ENCODE measurements at regions not wholly inside any gene's neighbourhood (a gene's known extent, or its start where the extent isn't known, plus 50 kb on each side); places are given as distances from the start of the nearest gene placed in this dataset.

- no peak for DNase-seq (ENCODE audit: low read depth)
Measured at GRCh38 chr14:104355101-104356019, 217.0 kb downstream of the KIF26A start.

GRCh38 chr14:104356020-104356737 is 217.8 kb downstream of the KIF26A start:
- DNase-seq (ENCODE audit: low read depth), result no peak

GRCh38 chr14:104356738-104357688 is 218.6 kb downstream of the KIF26A start:
- DNase-seq (ENCODE audit: low read depth), result no peak

DNA sequence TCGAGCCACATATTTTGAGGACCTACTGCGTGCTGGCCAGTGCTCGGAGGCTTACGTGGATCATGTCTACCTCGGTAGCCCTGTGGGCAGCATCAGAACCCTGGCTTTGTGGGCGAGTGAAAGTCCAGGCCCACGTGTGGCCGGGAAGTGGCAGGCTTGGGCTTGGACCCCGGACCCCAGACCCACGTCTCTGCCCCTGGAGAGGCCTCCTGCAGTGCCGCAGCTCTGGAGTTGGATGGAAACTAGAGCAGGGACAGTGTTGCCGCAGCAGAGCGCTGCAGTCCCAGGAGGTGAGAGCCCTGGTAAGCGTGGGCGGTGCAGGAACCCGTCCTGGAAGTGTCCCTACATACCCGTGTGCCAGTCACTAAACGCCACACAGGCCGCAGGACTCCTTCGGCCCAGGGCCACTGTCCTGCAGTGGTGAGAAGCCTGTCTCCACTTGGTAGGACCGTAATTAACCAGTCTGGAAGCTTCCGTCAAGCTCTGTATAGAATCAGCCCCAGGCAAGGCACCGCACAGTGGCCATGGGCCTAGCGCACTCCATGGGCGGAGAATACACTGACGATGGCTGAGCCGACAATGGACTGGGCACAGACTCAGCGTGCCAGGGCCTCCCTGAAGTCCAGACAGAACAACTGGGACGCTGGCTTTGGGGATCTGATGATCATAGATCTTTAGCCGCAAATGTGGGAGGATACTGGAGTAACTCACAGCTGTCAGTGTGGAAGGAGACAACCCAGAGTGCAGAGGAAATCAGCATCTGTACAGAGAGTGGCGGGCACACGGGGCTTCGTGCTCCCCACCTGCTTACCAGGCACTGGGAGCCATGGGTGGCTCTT is 219.5 kb downstream of the KIF26A start:
- DNase-seq (ENCODE audit: low read depth), result no peak

GRCh38 chr14:104358528-104359300 is 220.3 kb downstream of the KIF26A start:
- no peak for DNase-seq (ENCODE audit: low read depth)

DNA sequence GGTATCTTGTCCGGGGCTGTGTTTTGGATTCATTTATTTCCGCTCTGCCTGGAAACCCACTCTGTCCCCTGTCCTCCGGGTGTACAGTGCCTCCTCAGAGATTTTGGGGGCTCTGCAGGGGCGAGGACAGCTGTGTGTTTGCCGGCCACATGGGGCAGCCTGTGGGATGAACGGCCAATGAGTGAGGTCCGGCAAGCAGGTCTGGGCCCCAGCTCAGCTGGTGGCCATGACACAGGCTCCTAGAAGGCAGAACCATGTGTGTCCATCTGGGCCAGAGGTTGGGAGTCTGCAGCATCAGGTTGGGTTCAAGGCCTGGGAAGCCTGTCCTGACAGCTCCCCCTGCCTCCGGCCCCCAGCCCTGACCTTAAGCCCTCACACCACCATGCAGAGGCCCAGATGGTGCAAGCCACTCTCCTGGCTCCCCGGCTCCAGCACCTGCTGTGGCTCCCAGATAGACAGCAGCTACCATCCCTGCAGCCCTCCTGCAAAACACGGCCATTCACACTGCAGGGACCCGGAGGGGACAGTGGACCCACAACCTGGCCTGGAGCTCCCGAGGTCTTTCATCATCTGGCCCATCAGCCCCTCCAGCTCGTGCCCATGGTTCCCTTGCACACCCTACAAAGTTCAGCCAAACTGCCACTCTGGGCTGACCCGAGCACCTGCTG is 220.1 kb upstream of the C14orf180 start:
- no peak for DNase-seq (ENCODE audit: low read depth)

- DNase-seq (ENCODE audit: low read depth), result no peak
Measured at GRCh38 chr14:104359969-104360442, 219.6 kb upstream of the C14orf180 start.

GRCh38 chr14:104360501-104360900 is 219.1 kb upstream of the C14orf180 start:
- DNase-seq (ENCODE audit: low read depth), result no peak

DNA sequence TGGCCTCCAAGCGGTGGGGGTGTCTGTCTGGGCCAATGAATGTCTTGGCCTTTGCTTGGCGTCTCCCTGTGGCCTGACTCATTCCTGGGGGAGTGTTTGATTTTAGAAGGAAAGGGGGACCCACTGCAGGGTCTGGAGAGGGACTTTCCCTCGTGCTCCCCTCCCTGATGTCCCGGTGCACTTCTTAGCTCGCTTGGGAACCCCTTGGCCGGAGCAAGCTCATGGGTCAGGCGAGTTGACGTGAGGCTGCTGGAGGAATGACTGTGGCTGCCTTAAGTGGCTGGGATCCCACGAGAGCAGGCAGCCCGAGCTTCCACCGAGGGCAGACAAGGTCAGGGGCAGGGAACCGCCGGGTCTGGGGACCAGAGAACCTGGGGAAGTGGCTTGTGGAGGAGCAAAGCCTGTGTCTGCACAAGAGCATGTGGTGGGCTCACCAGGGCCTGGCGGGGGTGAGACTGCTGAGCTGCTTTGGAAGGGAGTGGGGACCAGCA is 218.4 kb upstream of the C14orf180 start:
- DNase-seq (ENCODE audit: low read depth), result no peak

DNA sequence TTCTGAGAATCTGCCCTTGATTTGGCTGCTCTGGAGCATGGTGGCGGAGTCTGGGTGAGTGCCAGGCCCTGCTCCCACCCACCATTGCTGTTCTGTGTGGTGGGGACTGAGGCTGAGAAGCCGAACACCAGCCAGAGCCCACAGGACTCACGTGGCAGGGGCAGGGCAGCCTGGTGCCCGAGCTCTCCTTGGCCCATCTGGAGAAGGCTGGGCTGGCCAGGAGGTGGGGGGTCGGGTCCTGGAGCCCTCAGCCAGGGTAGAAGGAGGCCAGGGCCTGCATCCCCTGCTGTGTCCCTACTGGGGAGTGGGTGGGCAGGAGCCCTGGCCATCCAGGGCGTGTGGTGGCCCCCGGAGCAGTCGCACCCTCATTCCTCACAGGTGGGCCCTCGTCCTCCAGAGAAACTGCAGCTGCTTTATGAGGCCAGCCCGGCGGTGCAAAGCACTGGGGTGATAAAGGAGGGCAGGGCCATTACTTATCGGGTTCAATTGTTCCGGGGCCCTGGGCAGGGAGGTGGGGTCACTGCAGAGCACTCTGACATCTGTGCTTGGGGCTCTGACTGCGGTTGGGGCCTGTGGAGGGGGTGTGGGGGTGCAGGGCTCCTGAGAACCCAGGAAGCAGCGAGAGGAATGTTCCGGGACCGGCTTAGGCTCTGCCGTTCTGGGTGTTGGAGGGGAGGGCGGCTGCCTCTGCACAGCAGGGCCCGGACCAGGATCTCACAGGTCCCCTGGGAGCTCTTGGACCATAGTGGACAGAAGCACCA is 217.5 kb upstream of the C14orf180 start:
- DNase-seq (ENCODE audit: low read depth), result no peak

DNA sequence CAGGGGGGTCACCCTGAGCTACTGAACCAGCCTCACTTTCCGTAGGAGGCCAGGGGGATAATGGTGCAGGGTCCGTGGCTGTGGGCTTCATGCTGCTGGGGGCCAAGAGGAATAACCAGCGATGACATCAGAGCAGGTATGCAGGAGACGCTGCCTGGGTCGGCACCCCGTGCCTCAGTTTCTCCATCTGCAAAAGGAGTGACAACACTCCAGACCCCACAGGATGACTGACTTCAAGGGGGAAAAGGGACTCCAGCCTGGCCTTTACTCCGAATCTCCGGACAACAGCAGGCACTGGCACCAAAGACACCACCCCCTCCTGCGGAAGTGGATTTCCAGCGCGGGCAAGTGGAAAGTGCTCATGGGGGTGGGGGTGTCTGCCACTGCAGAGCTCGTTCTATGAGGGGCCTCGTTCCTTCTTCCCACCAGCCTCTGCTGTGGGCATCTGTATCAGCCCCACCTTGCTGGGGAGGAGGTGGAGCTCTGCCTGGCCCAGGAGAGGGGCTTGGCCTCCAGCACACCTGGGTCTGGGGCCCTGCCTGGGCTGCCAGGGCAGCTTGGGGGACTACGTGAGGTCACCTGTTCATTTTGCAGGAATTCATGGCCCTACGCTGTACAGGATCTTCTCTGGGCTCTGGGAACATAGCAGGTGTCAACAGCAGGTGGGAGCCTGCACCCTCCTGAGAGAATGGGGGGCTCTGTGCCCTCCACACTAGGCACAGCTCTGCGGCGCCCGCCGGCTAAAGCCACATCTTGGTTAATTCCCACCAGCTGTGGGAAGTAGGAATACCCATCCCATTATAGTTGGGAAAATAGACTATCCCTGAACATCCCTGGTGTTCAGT is 216.6 kb upstream of the C14orf180 start:
- DNase-seq (ENCODE audit: low read depth), result no peak

DNA sequence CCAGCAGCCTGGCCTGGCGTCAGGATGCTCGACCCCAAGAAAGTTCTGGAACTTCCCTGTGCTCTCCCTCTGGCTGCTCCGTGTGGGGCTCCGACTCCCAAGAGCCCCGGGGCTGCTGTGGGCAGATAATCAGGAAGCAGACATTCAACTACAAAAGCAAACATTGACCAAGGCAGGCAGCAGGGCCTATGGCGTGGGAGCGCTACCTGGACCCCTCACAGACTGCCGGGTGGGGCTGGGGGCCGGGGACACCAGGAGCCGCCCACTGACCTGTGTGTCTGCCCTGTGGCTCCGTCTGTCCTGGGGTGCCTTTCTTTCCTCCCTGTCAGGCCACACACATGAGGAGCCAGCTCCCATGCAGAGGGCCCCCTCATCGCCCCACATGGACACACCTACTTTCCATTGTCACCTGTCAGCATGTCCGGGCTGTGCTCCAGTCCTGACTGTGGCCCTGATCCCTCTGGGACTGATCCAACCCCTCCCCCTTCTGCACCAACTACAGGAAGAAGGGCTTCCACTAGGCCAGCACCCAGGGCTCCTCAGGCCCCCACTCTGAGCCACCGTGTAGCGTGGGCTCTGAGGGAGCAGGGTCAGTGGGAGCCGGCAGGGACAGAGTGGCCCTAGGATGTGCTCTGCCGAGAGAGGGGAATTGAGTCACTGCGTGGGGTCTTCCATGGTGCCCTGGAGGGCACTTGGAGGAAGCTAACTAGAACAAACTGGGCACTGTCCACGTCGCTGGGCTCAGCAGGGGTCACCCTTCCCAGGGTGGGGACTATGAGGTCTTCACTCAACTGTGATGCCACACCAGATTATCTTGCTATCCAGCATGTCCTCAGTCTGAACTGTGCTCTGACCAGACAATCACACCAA is 215.4 kb upstream of the C14orf180 start:
- DNase-seq (ENCODE audit: low read depth), result no peak

DNA sequence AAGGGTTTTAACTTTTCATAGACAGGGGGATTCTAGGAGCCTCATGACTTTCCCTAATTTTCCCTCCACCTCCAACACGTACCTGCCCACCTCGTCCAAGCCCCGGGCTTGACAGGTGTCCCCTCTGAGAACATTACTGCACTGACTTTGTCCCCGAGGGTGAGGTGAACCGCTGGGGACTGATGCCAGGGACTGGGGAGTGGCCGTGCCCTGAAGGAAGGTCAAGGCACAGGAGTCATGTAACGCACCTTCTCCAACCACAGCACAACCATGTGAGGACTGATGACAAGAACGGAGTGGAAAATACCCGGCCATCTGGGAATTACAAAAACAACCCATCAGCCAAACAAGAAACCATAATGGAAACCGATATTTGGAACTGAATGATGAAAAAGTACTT is 214.7 kb upstream of the C14orf180 start:
- DNase-seq (ENCODE audit: low read depth), result no peak

- DNase-seq (ENCODE audit: low read depth), result no peak
Measured at GRCh38 chr14:104366931-104367865, 212.4 kb upstream of the C14orf180 start.

Data from myocyte (in vitro differentiated cells).